ENCODE measurements at regions not wholly inside any gene's neighbourhood (a gene's known extent, or its start where the extent isn't known, plus 50 kb on each side); places are given as distances from the start of the nearest gene placed in this dataset.

GRCh38 chr10:131708225-131708880 lies 192.5 kb upstream of the PPP2R2D start:
- no peak for TF ChIP-seq EZH2 (IDR thresholded peaks at IDR 0.05; ENCODE audit: borderline replicate concordance, insufficient read depth, low read length, poor library complexity, severe bottlenecking)
- TF ChIP-seq CTCF (IDR thresholded peaks at IDR 0.05; ENCODE audit: poor library complexity, severe bottlenecking) = no peak
- TF ChIP-seq EP300 (conservative IDR thresholded peaks at IDR 0.05; ENCODE audit: poor library complexity, severe bottlenecking) = no peak
- no peak for TF ChIP-seq RAD21 (conservative IDR thresholded peaks at IDR 0.05)
- no peak for TF ChIP-seq POLR2AphosphoS5 (IDR thresholded peaks at IDR 0.05)
